ENCODE measurements at regions not wholly inside any gene's neighbourhood (a gene's known extent, or its start where the extent isn't known, plus 50 kb on each side); places are given as distances from the start of the nearest gene placed in this dataset.

DNA sequence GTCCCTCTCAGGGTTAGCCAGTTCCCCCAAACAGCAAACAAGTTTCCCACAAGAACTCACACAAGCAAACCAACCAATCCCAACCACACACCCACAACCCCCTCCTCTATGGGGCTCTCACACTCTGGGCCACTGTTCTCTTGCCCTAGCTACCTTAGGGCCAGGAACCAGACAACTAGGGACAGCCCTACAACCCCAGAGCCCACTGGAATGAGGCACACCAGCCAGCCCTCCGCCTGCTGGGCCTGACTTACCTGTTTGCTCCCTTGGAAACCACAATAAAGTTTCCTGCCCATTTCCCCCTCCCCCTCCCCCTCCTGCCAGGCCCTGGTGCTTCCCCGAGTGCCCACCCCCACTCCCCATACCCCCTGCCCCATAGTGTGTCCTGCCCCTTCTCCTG is 132.6 kb downstream of the WDR11 start:
- TF ChIP-seq, protein P1, sequence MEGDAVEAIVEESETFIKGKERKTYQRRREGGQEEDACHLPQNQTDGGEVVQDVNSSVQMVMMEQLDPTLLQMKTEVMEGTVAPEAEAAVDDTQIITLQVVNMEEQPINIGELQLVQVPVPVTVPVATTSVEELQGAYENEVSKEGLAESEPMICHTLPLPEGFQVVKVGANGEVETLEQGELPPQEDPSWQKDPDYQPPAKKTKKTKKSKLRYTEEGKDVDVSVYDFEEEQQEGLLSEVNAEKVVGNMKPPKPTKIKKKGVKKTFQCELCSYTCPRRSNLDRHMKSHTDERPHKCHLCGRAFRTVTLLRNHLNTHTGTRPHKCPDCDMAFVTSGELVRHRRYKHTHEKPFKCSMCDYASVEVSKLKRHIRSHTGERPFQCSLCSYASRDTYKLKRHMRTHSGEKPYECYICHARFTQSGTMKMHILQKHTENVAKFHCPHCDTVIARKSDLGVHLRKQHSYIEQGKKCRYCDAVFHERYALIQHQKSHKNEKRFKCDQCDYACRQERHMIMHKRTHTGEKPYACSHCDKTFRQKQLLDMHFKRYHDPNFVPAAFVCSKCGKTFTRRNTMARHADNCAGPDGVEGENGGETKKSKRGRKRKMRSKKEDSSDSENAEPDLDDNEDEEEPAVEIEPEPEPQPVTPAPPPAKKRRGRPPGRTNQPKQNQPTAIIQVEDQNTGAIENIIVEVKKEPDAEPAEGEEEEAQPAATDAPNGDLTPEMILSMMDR (IDR thresholded peaks at IDR 0.05; ENCODE audit: poor library complexity, severe bottlenecking): no peak
- TF ChIP-seq EZH2 (IDR thresholded peaks at IDR 0.05; ENCODE audit: borderline replicate concordance, insufficient read depth, low read length, poor library complexity, severe bottlenecking) (no peak), TAF1 (IDR thresholded peaks at IDR 0.05; ENCODE audit: low read depth) (no peak)
